ENCODE measurements at regions not wholly inside any gene's neighbourhood (a gene's known extent, or its start where the extent isn't known, plus 50 kb on each side); places are given as distances from the start of the nearest gene placed in this dataset.

DNA sequence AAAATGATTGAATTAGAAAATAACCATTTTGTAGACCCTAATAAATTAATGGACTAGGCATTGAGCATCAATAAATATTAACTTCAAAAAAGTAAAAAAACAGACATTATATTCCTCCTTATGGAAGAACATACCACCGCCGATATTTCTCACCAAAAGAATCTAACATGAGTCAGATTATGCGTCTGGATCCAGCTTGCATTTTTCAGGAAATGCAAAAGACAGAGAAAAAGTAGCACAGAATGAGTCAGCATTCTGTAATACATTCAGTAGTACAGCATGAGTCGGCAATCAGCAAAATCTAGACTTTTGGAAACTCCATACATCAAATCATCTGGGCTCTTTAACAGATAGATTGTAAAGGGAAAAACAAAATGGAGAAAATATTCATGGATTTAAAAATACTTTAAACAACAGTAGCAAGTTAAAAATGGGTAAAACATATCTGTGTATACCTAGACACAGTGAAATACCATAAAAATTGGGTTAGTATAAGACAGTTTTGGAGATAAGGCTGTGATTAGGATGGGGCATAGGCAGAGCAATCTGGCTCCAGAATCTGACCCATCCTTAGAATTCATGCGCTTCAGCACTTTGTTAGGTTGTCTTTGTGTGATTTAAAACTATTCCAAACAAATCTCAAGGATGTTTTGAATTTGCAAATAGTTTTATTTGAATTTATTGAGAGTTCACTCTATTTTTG, 633.0 kb upstream of the FAM241A start:
- TF ChIP-seq, protein P1, sequence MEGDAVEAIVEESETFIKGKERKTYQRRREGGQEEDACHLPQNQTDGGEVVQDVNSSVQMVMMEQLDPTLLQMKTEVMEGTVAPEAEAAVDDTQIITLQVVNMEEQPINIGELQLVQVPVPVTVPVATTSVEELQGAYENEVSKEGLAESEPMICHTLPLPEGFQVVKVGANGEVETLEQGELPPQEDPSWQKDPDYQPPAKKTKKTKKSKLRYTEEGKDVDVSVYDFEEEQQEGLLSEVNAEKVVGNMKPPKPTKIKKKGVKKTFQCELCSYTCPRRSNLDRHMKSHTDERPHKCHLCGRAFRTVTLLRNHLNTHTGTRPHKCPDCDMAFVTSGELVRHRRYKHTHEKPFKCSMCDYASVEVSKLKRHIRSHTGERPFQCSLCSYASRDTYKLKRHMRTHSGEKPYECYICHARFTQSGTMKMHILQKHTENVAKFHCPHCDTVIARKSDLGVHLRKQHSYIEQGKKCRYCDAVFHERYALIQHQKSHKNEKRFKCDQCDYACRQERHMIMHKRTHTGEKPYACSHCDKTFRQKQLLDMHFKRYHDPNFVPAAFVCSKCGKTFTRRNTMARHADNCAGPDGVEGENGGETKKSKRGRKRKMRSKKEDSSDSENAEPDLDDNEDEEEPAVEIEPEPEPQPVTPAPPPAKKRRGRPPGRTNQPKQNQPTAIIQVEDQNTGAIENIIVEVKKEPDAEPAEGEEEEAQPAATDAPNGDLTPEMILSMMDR (IDR thresholded peaks at IDR 0.05; ENCODE audit: insufficient read depth, low read length, poor library complexity, severe bottlenecking), result no peak
- TF ChIP-seq EZH2phosphoT487 (conservative IDR thresholded peaks at IDR 0.05; ENCODE audit: low read length), result no peak
